Activated T-cell treated with anti-CD3 and anti-CD28 coated beads, Interleukin-2, amount 50 U/mL, for 72 hours (primary cell): ENCODE measurements at regions not wholly inside any gene's neighbourhood (a gene's known extent, or its start where the extent isn't known, plus 50 kb on each side); places are given as distances from the start of the nearest gene placed in this dataset.

Experiments
- ATAC-seq, 2 donors: fragments of 150-1000 bp; cut with Tn5 transposase; replicated peaks in 1 of 2; 2 replicates each; pipeline ENCODE4 v1.10.0; 2021; ENCODE audit warnings: moderate library complexity in 2 of 2, mild to moderate bottlenecking in 1 of 2
- DNase-seq, 2 donors: peaks; one replicate each; pipeline ENCODE4 v3.0.0; 2021 to 2022; ENCODE audit warnings: mixed read lengths in 1 of 2
- H3K27ac Mint-ChIP-seq: one replicate; pipeline ENCODE4 v1.8.0; 2022; ENCODE audit warnings: mild to moderate bottlenecking, moderate library complexity, mixed read lengths
- H3K27me3 Mint-ChIP-seq: one replicate; pipeline ENCODE4 v1.8.0; 2022; ENCODE audit warnings: low read depth, mixed read lengths
- H3K36me3 Mint-ChIP-seq, 2 donors: one replicate each; pipeline ENCODE4 v1.8.0; 2022; ENCODE audit warnings: mixed read lengths in 2 of 2, mild to moderate bottlenecking in 1 of 2; ENCODE audit not compliant: insufficient read depth in 2 of 2
- H3K4me1 Mint-ChIP-seq: one replicate; pipeline ENCODE4 v1.8.0; 2022; ENCODE audit warnings: low read depth, mixed read lengths
- H3K4me3 Mint-ChIP-seq, 2 donors: one replicate each; pipeline ENCODE4 v1.8.0; 2022; ENCODE audit warnings: mild to moderate bottlenecking in 2 of 2, mixed read lengths in 2 of 2, moderate library complexity in 2 of 2
- H3K9me3 Mint-ChIP-seq, 2 donors: one replicate each; pipeline ENCODE4 v1.8.0; 2022; ENCODE audit warnings: mixed read lengths in 2 of 2

- H3K4me1 Mint-ChIP-seq, result peaks cover 5% of the 10 kb centered on the region
- ATAC-seq, result no peak
- no peaks in the 10 kb centered on the region for H3K36me3 Mint-ChIP-seq
- H3K27me3 Mint-ChIP-seq, result no peaks in the 10 kb centered on the region
- no peak overlapping the region for H3K27ac Mint-ChIP-seq
- no peaks in the 10 kb centered on the region for H3K9me3 Mint-ChIP-seq
- no peak overlapping the region for H3K4me3 Mint-ChIP-seq
- DNase-seq, result no peak
Observed at GRCh38 chr13:50115695-50116094, 100.5 kb downstream of the KCNRG start.

- peaks cover 5% of the 10 kb centered on the region for H3K4me1 Mint-ChIP-seq
- H3K36me3 Mint-ChIP-seq, result no peaks in the 10 kb centered on the region
- H3K4me3 Mint-ChIP-seq, result peak overlapping the region in 1 of 2 donors; percentile 21
- H3K27me3 Mint-ChIP-seq, result no peaks in the 10 kb centered on the region
- no peaks in the 10 kb centered on the region for H3K9me3 Mint-ChIP-seq
- ATAC-seq (no peak), DNase-seq (no peak)
- H3K27ac Mint-ChIP-seq, result no peak overlapping the region
Observed at GRCh38 chr13:50116430-50116973, 101.3 kb downstream of the KCNRG start.

- H3K4me3 Mint-ChIP-seq, result no peak overlapping the region
Observed at GRCh38 chr13:50119591-50119990, 104.3 kb downstream of the KCNRG start.

GRCh38 chr13:50122455-50122854 lies 107.2 kb downstream of the KCNRG start:
- DNase-seq (no peak), ATAC-seq (no peak)
- no peaks in the 10 kb centered on the region for H3K9me3 Mint-ChIP-seq
- H3K4me1 Mint-ChIP-seq, result peaks cover 36% of the 10 kb centered on the region
- H3K36me3 Mint-ChIP-seq, result peaks cover 2 to 4% of the 10 kb centered on the region in 2 donors
- peaks cover 6% of the 10 kb centered on the region for H3K27me3 Mint-ChIP-seq
- peak overlapping the region; percentile 35 for H3K27ac Mint-ChIP-seq
- peak overlapping the region in 1 of 2 donors; percentile 97 for H3K4me3 Mint-ChIP-seq

More at GRCh38 chr13:50119591-50119990, 104.3 kb downstream of the KCNRG start:
- ATAC-seq, result no peak
- no peak for DNase-seq
- Mint-ChIP-seq H3K9me3 (no peaks in the 10 kb centered on the region), H3K27me3 (no peaks in the 10 kb centered on the region), H3K4me1 (peaks cover 26% of the 10 kb centered on the region), H3K27ac (no peak overlapping the region), H3K36me3 (peaks cover 0 to 2% of the 10 kb centered on the region in 2 donors)

GRCh38 chr13:50123002-50123401 lies 107.8 kb downstream of the KCNRG start:
- peak overlapping the region; percentile 35 for H3K27ac Mint-ChIP-seq
- H3K4me3 Mint-ChIP-seq, result peak overlapping the region; percentile 87 to 97
- no peak for DNase-seq
- peaks cover 2 to 4% of the 10 kb centered on the region in 2 donors for H3K36me3 Mint-ChIP-seq
- H3K4me1 Mint-ChIP-seq, result peaks cover 40% of the 10 kb centered on the region
- H3K27me3 Mint-ChIP-seq, result peaks cover 9% of the 10 kb centered on the region
- no peaks in the 10 kb centered on the region for H3K9me3 Mint-ChIP-seq
- no peak for ATAC-seq

- peak in 1 of 2 donors; percentile 14 for DNase-seq
- Mint-ChIP-seq H3K4me3 (peak overlapping the region; percentile 87 to 97), H3K9me3 (no peaks in the 10 kb centered on the region), H3K36me3 (peaks cover 2 to 4% of the 10 kb centered on the region in 2 donors), H3K27me3 (peaks cover 14% of the 10 kb centered on the region), H3K27ac (peak overlapping the region; percentile 34), H3K4me1 (peaks cover 45% of the 10 kb centered on the region)
- ATAC-seq, result no peak
Observed at GRCh38 chr13:50123515-50123861, 108.2 kb downstream of the KCNRG start.

GRCh38 chr13:50123862-50124535 lies 108.8 kb downstream of the KCNRG start:
- peak overlapping the region; percentile 87 to 97 for H3K4me3 Mint-ChIP-seq
- H3K27me3 Mint-ChIP-seq, result peaks cover 16% of the 10 kb centered on the region
- H3K4me1 Mint-ChIP-seq, result peaks cover 50% of the 10 kb centered on the region
- peak; percentile 64 to 68 for DNase-seq
- ATAC-seq, result peak; percentile 75 to 76
- H3K27ac Mint-ChIP-seq, result peak overlapping the region; percentile 34
- H3K36me3 Mint-ChIP-seq, result peaks cover 2 to 4% of the 10 kb centered on the region in 2 donors
- no peaks in the 10 kb centered on the region for H3K9me3 Mint-ChIP-seq

GRCh38 chr13:50124536-50125303 lies 109.5 kb downstream of the KCNRG start:
- peak; percentile 89 to 90 for DNase-seq

GRCh38 chr13:50125304-50125553 lies 110.0 kb downstream of the KCNRG start:
- Mint-ChIP-seq H3K9me3 (no peaks in the 10 kb centered on the region), H3K27me3 (peaks cover 23% of the 10 kb centered on the region), H3K36me3 (peaks cover 2 to 4% of the 10 kb centered on the region in 2 donors), H3K27ac (no peak overlapping the region), H3K4me1 (peaks cover 62% of the 10 kb centered on the region), H3K4me3 (peak overlapping the region; percentile 87 to 97)
- ATAC-seq (peak; percentile 8 to 14), DNase-seq (peak in 1 of 2 donors; percentile 60)

More at GRCh38 chr13:50124536-50125303, 109.5 kb downstream of the KCNRG start:
- ATAC-seq, result peak; percentile 17 to 21
- Mint-ChIP-seq H3K4me3 (peak overlapping the region; percentile 87 to 97), H3K27me3 (peaks cover 23% of the 10 kb centered on the region), H3K27ac (no peak overlapping the region), H3K36me3 (peaks cover 2 to 4% of the 10 kb centered on the region in 2 donors), H3K9me3 (no peaks in the 10 kb centered on the region), H3K4me1 (peaks cover 57% of the 10 kb centered on the region)

- Mint-ChIP-seq H3K4me3 (peak overlapping the region; percentile 87 to 97), H3K27ac (no peak overlapping the region), H3K27me3 (peaks cover 23% of the 10 kb centered on the region), H3K36me3 (peaks cover 2 to 4% of the 10 kb centered on the region in 2 donors), H3K9me3 (no peaks in the 10 kb centered on the region), H3K4me1 (peaks cover 63% of the 10 kb centered on the region)
- peak; percentile 19 to 27 for ATAC-seq
- peak; percentile 72 for DNase-seq
Observed at GRCh38 chr13:50125554-50126262, 110.5 kb downstream of the KCNRG start.

GRCh38 chr13:50126263-50126992 lies 111.2 kb downstream of the KCNRG start:
- peaks cover 2 to 4% of the 10 kb centered on the region in 2 donors for H3K36me3 Mint-ChIP-seq
- DNase-seq (no peak), ATAC-seq (no peak)
- peak overlapping the region; percentile 87 to 97 for H3K4me3 Mint-ChIP-seq
- H3K9me3 Mint-ChIP-seq, result no peaks in the 10 kb centered on the region
- peaks cover 27% of the 10 kb centered on the region for H3K27me3 Mint-ChIP-seq
- H3K27ac Mint-ChIP-seq, result peak overlapping the region; percentile 85
- H3K4me1 Mint-ChIP-seq, result peaks cover 70% of the 10 kb centered on the region

- DNase-seq, result peak; percentile 56 to 57
- no peak overlapping the region for H3K27ac Mint-ChIP-seq
- no peak for ATAC-seq
- H3K4me3 Mint-ChIP-seq, result peak overlapping the region; percentile 87 to 97
- H3K27me3 Mint-ChIP-seq, result peaks cover 34% of the 10 kb centered on the region
- H3K4me1 Mint-ChIP-seq, result peaks cover 74% of the 10 kb centered on the region
- no peaks in the 10 kb centered on the region for H3K9me3 Mint-ChIP-seq
- H3K36me3 Mint-ChIP-seq, result peaks cover 2 to 4% of the 10 kb centered on the region in 2 donors
Observed at GRCh38 chr13:50126993-50127725, 111.9 kb downstream of the KCNRG start.
